ENCODE measurements at regions not wholly inside any gene's neighbourhood (a gene's known extent, or its start where the extent isn't known, plus 50 kb on each side); places are given as distances from the start of the nearest gene placed in this dataset.

GRCh38 chr3:184654375-184654774 is 57.5 kb downstream of the MAGEF1 start:
- H3K27me3 Mint-ChIP-seq (ENCODE audit: unreplicated experiment): peaks cover 4% of the 10 kb centered on the region
- peaks cover 13% of the 10 kb centered on the region for H3K4me1 Mint-ChIP-seq (ENCODE audit: low read depth, unreplicated experiment)
- H3K9me3 Mint-ChIP-seq (ENCODE audit: unreplicated experiment): peaks cover 5% of the 10 kb centered on the region
- DNase-seq: no peak
- no peak for TF ChIP-seq CTCF (IDR thresholded peaks at IDR 0.05; ENCODE audit: partially characterized antibody, unreplicated experiment)
- H3K4me3 Mint-ChIP-seq (ENCODE audit: unreplicated experiment): no peak overlapping the region
- H3K36me3 Mint-ChIP-seq (ENCODE audit: unreplicated experiment): peaks cover 12% of the 10 kb centered on the region
- H3K27ac Mint-ChIP-seq (ENCODE audit: unreplicated experiment): no peak overlapping the region

- H3K9me3 Mint-ChIP-seq (ENCODE audit: unreplicated experiment): peaks cover 4% of the 10 kb centered on the region
- H3K27me3 Mint-ChIP-seq (ENCODE audit: unreplicated experiment): peaks cover 8% of the 10 kb centered on the region
- H3K36me3 Mint-ChIP-seq (ENCODE audit: unreplicated experiment): peaks cover 12% of the 10 kb centered on the region
- no peak for DNase-seq
- no peak for TF ChIP-seq CTCF (IDR thresholded peaks at IDR 0.05; ENCODE audit: partially characterized antibody, unreplicated experiment)
- H3K4me3 Mint-ChIP-seq (ENCODE audit: unreplicated experiment): no peak overlapping the region
- no peak overlapping the region for H3K27ac Mint-ChIP-seq (ENCODE audit: unreplicated experiment)
- peaks cover 14% of the 10 kb centered on the region for H3K4me1 Mint-ChIP-seq (ENCODE audit: low read depth, unreplicated experiment)
Measured at GRCh38 chr3:184652465-184652864, 59.4 kb downstream of the MAGEF1 start.

- Mint-ChIP-seq H3K27me3 (ENCODE audit: unreplicated experiment) (peaks cover 4% of the 10 kb centered on the region), H3K36me3 (ENCODE audit: unreplicated experiment) (peaks cover 12% of the 10 kb centered on the region), H3K27ac (ENCODE audit: unreplicated experiment) (no peak overlapping the region), H3K4me1 (ENCODE audit: low read depth, unreplicated experiment) (peaks cover 9% of the 10 kb centered on the region), H3K4me3 (ENCODE audit: unreplicated experiment) (no peak overlapping the region), H3K9me3 (ENCODE audit: unreplicated experiment) (peaks cover 4% of the 10 kb centered on the region)
- TF ChIP-seq CTCF (IDR thresholded peaks at IDR 0.05; ENCODE audit: partially characterized antibody, unreplicated experiment): no peak
- no peak for DNase-seq
Measured at GRCh38 chr3:184651904-184652303, 60.0 kb downstream of the MAGEF1 start.

- Mint-ChIP-seq H3K4me1 (ENCODE audit: low read depth, unreplicated experiment) (peaks cover 8% of the 10 kb centered on the region), H3K36me3 (ENCODE audit: unreplicated experiment) (peaks cover 6% of the 10 kb centered on the region), H3K27ac (ENCODE audit: unreplicated experiment) (no peak overlapping the region), H3K9me3 (ENCODE audit: unreplicated experiment) (peaks cover 4% of the 10 kb centered on the region), H3K27me3 (ENCODE audit: unreplicated experiment) (peaks cover 4% of the 10 kb centered on the region), H3K4me3 (ENCODE audit: unreplicated experiment) (no peak overlapping the region)
- DNase-seq: no peak
- TF ChIP-seq CTCF (IDR thresholded peaks at IDR 0.05; ENCODE audit: partially characterized antibody, unreplicated experiment): no peak
Measured at GRCh38 chr3:184648636-184649035, 63.2 kb downstream of the MAGEF1 start.

- Mint-ChIP-seq H3K27me3 (ENCODE audit: unreplicated experiment) (peaks cover 4% of the 10 kb centered on the region), H3K36me3 (ENCODE audit: unreplicated experiment) (peaks cover under 1% of the 10 kb centered on the region), H3K4me3 (ENCODE audit: unreplicated experiment) (no peak overlapping the region), H3K27ac (ENCODE audit: unreplicated experiment) (no peak overlapping the region), H3K9me3 (ENCODE audit: unreplicated experiment) (peaks cover 2% of the 10 kb centered on the region), H3K4me1 (ENCODE audit: low read depth, unreplicated experiment) (peaks cover 11% of the 10 kb centered on the region)
- no peak for TF ChIP-seq CTCF (IDR thresholded peaks at IDR 0.05; ENCODE audit: partially characterized antibody, unreplicated experiment)
- no peak for DNase-seq
Measured at GRCh38 chr3:184647405-184647936, 64.4 kb downstream of the MAGEF1 start.
